H1 (cell line): ENCODE measurements at regions not wholly inside any gene's neighbourhood (a gene's known extent, or its start where the extent isn't known, plus 50 kb on each side); places are given as distances from the start of the nearest gene placed in this dataset.

Source experiments
- CBX5 ChIP-seq: fragments of 300-800, 300-1000 bp; sonication (generic); IDR thresholded peaks from 2 replicates; pipeline ENCODE4 v1.7.1; 2016; ENCODE audit warnings: antibody characterized with exemption, low read length, low read depth
- CHD7 ChIP-seq: fragments of 300-600 bp; sonication (generic); IDR thresholded peaks from 2 replicates; pipeline ENCODE4 v1.7.1; 2012; ENCODE audit warnings: low read length, moderate library complexity, mild to moderate bottlenecking, inconsistent platforms; ENCODE audit not compliant: insufficient replicate concordance
- CTBP2 ChIP-seq: IDR thresholded peaks from 2 replicates; pipeline ENCODE4 v1.7.0; 2011; ENCODE audit warnings: borderline replicate concordance, mild to moderate bottlenecking, moderate library complexity, mixed read lengths, low read length; ENCODE audit not compliant: insufficient read depth, insufficient read length
- EGR1 ChIP-seq: IDR thresholded peaks from 2 replicates; pipeline ENCODE4 v1.6.1; 2011; ENCODE audit warnings: low read depth, low read length, borderline replicate concordance
- EP300 ChIP-seq, 2 experiments: IDR thresholded peaks; 1 replicate in 1 of 2; 2 replicates in 1 of 2; pipeline ENCODE4 v1.6.1; 2011 to 2012; ENCODE audit warnings: low read depth in 2 of 2, low read length in 2 of 2, mild to moderate bottlenecking in 2 of 2, borderline replicate concordance in 1 of 2, inconsistent platforms in 1 of 2, moderate library complexity in 1 of 2
- FOSL1 ChIP-seq: IDR thresholded peaks from 2 replicates; pipeline ENCODE4 v1.6.1; 2011; ENCODE audit warnings: mild to moderate bottlenecking, low read depth, low read length, moderate library complexity; ENCODE audit not compliant: insufficient read depth
- NANOG ChIP-seq: IDR thresholded peaks from 2 replicates; pipeline ENCODE4 v1.6.1; 2011; ENCODE audit warnings: low read length, low read depth, mild to moderate bottlenecking, inconsistent platforms; ENCODE audit not compliant: insufficient read depth, poor library complexity, severe bottlenecking
- NRF1 ChIP-seq: IDR thresholded peaks from 2 replicates; pipeline ENCODE4 v1.6.1; 2011; ENCODE audit warnings: mild to moderate bottlenecking, low read depth, low read length, improper control_type of control experiment
- SIN3A ChIP-seq, 2 experiments: IDR thresholded peaks in 1 of 2; conservative IDR thresholded peaks in 1 of 2; 2 replicates each; pipeline ENCODE4 v1.6.1; 2011 to 2012; ENCODE audit warnings: low read length in 2 of 2, improper control_type of control experiment in 1 of 2, low read depth in 1 of 2, mild to moderate bottlenecking in 1 of 2
- SIX5 ChIP-seq: IDR thresholded peaks from 2 replicates; pipeline ENCODE4 v1.6.1; 2011; ENCODE audit warnings: mild to moderate bottlenecking, low read depth, low read length
- TBP ChIP-seq: IDR thresholded peaks from 2 replicates; pipeline ENCODE4 v1.6.1; 2011; ENCODE audit warnings: low read depth, low read length, improper control_type of control experiment

GRCh38 chr17:5669191-5669590 is 84.9 kb upstream of the NLRP1 start (continued):
- TF ChIP-seq CHD7 = no peak
- TF ChIP-seq SIN3A (conservative IDR thresholded peaks at IDR 0.05 in 1 of 2, IDR thresholded peaks at IDR 0.05 in 1 of 2; ENCODE audit: low read depth in 1 of 2, low read length in 2 of 2) = no peak
- no peak for TF ChIP-seq CTBP2
- no peak for TF ChIP-seq FOSL1
- no peak for TF ChIP-seq EGR1
- TF ChIP-seq SIX5 = no peak
- TF ChIP-seq NANOG = no peak
- no peak for TF ChIP-seq NRF1
- TF ChIP-seq TBP = no peak
- TF ChIP-seq EP300 (IDR thresholded peaks at IDR 0.05; ENCODE audit: borderline replicate concordance in 1 of 2, low read depth in 2 of 2, low read length in 2 of 2) = no peak
- TF ChIP-seq CBX5 = no peak
